ENCODE measurements at regions not wholly inside any gene's neighbourhood (a gene's known extent, or its start where the extent isn't known, plus 50 kb on each side); places are given as distances from the start of the nearest gene placed in this dataset.

DNA sequence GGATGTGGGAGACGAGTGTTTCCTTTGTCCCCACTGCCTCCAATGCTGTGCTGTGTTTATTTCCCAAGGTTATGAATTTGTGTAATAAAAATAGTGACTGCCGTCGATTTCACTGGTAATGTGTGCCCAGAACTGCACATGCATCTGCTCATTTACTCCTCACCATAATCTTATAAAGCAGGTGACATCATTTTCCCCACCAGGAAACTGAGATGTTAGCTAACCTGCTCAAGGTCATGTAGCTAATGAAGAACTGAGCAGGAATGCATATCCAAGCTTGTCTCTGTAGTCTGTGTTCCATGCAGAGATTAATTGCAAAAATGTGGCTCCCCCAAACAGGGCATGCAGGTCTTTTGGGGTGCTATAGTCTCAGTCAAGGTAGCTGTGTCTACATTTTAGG, 224.4 kb downstream of the TENT4A start:
- H3K27me3 ChIP-seq (ENCODE audit: insufficient read depth, low read depth, severe bottlenecking) = no peaks in the 10 kb centered on the region
- no peak for TF ChIP-seq CTCF (IDR thresholded peaks at IDR 0.05; ENCODE audit: low read depth, low read length)
- no peaks in the 10 kb centered on the region for H3K36me3 ChIP-seq
- no peaks in the 10 kb centered on the region for H3K9me3 ChIP-seq (ENCODE audit: severe bottlenecking)
- DNase-seq = no peak
- H3K4me3 ChIP-seq (ENCODE audit: low read depth, low read length) = no peak overlapping the region
- H3K27ac ChIP-seq = peak overlapping the region; percentile 84

GRCh38 chr5:6941631-6942030, 228.4 kb downstream of the TENT4A start:
- no peak overlapping the region for H3K4me3 ChIP-seq (ENCODE audit: low read depth, low read length)
- H3K27ac ChIP-seq = no peak overlapping the region
- no peaks in the 10 kb centered on the region for H3K36me3 ChIP-seq
- DNase-seq = no peak
- H3K9me3 ChIP-seq (ENCODE audit: severe bottlenecking) = no peaks in the 10 kb centered on the region
- no peak for TF ChIP-seq CTCF (IDR thresholded peaks at IDR 0.05; ENCODE audit: low read depth, low read length)
- no peaks in the 10 kb centered on the region for H3K27me3 ChIP-seq (ENCODE audit: insufficient read depth, low read depth, severe bottlenecking)

DNA sequence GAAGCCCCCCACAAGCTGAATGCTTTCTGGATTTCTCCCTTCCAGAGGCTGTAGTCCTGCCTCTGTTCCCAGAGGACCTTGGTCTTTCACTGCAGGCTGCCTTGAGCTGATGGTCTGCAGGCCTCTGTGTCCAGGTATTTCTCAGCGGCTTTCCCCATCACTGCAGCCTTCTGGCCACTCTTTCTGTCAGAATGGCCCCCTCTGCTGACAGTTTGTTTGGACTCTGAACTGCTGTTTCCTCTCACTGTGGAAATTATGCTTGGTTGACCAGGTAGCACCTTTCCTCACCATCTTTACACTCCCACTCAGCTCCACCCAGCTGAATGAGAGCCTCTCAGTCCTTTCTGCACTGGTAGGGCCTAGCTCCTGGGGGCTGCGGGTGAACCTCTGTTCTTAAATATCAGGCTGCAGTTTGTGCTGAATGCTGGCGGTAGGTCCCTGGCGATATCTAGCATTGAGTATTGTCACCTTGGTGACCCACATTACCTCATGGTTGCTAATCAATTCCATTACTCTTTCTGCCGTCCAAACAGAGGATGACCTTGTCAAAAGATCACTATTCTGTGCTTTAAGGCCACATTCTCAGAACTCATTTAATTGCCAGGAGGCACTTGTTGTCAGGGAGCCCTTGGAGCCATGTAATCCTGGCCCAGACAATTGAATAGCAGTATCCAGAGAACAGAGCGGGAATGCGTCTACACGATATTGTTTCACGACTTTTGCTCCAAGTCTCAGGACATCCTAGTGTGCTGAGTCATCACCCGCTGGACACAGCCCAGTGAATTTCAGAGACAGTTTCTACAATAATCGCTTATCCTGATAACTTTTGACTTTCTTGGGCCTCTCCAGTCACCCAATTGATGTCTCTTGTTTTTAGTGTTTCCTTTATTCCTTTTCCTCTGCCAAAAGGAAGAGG, 230.2 kb downstream of the TENT4A start:
- no peaks in the 10 kb centered on the region for H3K27me3 ChIP-seq (ENCODE audit: insufficient read depth, low read depth, severe bottlenecking)
- H3K36me3 ChIP-seq = no peaks in the 10 kb centered on the region
- H3K27ac ChIP-seq = no peak overlapping the region
- TF ChIP-seq CTCF (IDR thresholded peaks at IDR 0.05; ENCODE audit: low read depth, low read length) = peak; percentile 51; the same call in 1 of the 2 replicates
- H3K9me3 ChIP-seq (ENCODE audit: severe bottlenecking) = no peaks in the 10 kb centered on the region
- H3K4me3 ChIP-seq (ENCODE audit: low read depth, low read length) = no peak overlapping the region
- no peak for DNase-seq

GRCh38 chr5:6948562-6948961, 235.3 kb downstream of the TENT4A start:
- Histone ChIP-seq H3K27ac (no peak overlapping the region), H3K36me3 (no peaks in the 10 kb centered on the region), H3K4me3 (ENCODE audit: low read depth, low read length) (no peak overlapping the region), H3K9me3 (ENCODE audit: severe bottlenecking) (no peaks in the 10 kb centered on the region), H3K27me3 (ENCODE audit: insufficient read depth, low read depth, severe bottlenecking) (no peaks in the 10 kb centered on the region)
- no peak for TF ChIP-seq CTCF (IDR thresholded peaks at IDR 0.05; ENCODE audit: low read depth, low read length)
- DNase-seq = no peak

DNA sequence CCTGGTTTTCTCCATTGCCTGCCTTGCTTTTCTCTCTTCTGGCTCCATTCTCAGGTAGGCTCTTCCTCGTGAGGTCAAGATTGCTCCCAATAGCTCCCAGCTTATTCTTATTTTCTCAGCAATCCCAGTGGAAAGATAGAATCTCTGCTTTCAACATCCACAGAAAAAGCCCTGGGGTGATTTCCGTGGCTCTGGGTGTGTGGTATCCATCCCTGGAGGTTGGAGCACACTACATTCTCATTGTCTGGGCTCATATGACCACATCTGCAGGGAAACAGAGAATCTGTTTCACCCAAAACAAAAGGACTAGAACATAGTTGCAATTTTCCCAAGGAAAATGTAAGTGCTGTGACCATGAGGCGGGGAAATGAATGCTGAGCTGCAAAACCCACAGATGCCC, 236.0 kb downstream of the TENT4A start:
- Histone ChIP-seq H3K27ac (no peak overlapping the region), H3K36me3 (no peaks in the 10 kb centered on the region), H3K4me3 (ENCODE audit: low read depth, low read length) (no peak overlapping the region), H3K9me3 (ENCODE audit: severe bottlenecking) (no peaks in the 10 kb centered on the region), H3K27me3 (ENCODE audit: insufficient read depth, low read depth, severe bottlenecking) (no peaks in the 10 kb centered on the region)
- DNase-seq = no peak
- TF ChIP-seq CTCF (IDR thresholded peaks at IDR 0.05; ENCODE audit: low read depth, low read length) = no peak
